Breast epithelium (tissue), 3 donors: ENCODE measurements at regions not wholly inside any gene's neighbourhood (a gene's known extent, or its start where the extent isn't known, plus 50 kb on each side); places are given as distances from the start of the nearest gene placed in this dataset.

Experiments used
- POLR2AphosphoS5 ChIP-seq, 3 donors: sonication (generic); formaldehyde crosslinking; IDR thresholded peaks; one replicate each; pipeline ENCODE4 v1.6.1; 2017; ENCODE audit warnings: antibody characterized with exemption in 3 of 3
- TF ChIP-seq, protein P1 (sequence below), 3 donors: fragments of 450-650 bp; IDR thresholded peaks; one replicate each; pipeline ENCODE4 v1.5.1; 2016 to 2017; ENCODE audit warnings: antibody characterized with exemption in 3 of 3, mild to moderate bottlenecking in 3 of 3, moderate library complexity in 3 of 3

DNA sequence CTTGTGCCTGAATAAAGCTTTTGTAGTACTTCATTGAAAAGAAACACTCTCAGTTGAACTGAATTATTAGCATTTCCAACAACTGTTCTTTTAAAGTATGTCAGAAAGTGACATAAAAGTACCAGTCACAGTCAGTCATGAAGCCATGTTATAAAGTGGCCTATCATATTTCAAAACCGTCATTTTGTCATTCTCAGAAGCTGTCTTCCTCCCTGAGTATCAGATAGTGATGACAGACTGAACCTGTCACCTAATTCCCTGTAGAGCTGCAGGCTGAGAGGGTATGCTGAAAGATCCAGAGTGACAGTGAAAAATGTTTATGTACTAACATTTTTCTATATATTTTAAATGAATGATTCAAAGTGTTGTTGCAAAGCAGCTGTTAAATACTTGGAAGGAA is 1121.7 kb upstream of the PRMT6 start:
- TF ChIP-seq, protein P1, sequence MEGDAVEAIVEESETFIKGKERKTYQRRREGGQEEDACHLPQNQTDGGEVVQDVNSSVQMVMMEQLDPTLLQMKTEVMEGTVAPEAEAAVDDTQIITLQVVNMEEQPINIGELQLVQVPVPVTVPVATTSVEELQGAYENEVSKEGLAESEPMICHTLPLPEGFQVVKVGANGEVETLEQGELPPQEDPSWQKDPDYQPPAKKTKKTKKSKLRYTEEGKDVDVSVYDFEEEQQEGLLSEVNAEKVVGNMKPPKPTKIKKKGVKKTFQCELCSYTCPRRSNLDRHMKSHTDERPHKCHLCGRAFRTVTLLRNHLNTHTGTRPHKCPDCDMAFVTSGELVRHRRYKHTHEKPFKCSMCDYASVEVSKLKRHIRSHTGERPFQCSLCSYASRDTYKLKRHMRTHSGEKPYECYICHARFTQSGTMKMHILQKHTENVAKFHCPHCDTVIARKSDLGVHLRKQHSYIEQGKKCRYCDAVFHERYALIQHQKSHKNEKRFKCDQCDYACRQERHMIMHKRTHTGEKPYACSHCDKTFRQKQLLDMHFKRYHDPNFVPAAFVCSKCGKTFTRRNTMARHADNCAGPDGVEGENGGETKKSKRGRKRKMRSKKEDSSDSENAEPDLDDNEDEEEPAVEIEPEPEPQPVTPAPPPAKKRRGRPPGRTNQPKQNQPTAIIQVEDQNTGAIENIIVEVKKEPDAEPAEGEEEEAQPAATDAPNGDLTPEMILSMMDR (IDR thresholded peaks at IDR 0.05): no peak
- no peak for TF ChIP-seq POLR2AphosphoS5 (IDR thresholded peaks at IDR 0.05)
